GM19438 (cell line): ENCODE measurements at regions not wholly inside any gene's neighbourhood (a gene's known extent, or its start where the extent isn't known, plus 50 kb on each side); places are given as distances from the start of the nearest gene placed in this dataset.

Source experiments
- ATAC-seq: cut with Tn5 transposase; IDR thresholded peaks from one replicate; pipeline ENCODE4 v1.9.1; 2021; ENCODE audit warnings: low read depth; ENCODE audit not compliant: unreplicated experiment

DNA sequence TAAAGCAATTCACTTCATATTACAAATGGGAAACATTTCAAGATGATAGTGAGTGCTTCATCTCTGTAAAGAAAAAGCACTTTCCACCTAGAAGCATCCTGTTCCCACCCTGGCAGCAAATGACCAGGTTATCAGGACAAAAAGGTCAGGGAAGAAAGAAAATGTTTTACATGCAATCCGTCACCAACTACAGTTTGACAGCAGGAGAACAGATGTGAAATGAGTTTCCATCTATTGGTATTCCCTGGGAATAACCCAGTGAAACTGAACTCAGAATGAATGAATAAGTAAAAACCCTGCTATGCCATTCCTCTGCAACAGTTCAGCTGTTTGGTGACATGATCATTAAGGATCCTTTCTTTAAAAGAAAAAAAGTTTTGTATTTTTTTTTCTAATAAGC is 67.6 kb downstream of the HTR1A start:
- no peak for ATAC-seq

DNA sequence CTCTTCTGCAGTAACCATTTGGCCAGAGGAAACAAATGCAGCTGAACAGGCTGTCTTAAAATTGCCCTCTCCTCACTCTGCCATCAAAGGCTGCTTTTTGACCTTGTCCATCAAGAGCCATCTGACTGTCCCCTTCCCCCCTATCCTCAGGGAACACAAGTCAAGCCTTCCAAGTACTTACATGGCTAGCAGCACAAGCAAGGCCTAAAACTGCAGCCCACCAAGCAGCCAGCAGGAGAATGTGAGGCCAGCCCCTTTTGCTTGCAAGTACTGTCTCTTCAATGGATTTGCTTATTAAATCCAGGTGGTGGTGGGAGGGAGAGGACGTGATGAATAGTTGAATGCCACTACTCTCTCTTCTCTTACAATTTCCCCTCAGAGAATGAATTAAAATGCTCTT is 83.5 kb downstream of the HTR1A start:
- no peak for ATAC-seq

DNA sequence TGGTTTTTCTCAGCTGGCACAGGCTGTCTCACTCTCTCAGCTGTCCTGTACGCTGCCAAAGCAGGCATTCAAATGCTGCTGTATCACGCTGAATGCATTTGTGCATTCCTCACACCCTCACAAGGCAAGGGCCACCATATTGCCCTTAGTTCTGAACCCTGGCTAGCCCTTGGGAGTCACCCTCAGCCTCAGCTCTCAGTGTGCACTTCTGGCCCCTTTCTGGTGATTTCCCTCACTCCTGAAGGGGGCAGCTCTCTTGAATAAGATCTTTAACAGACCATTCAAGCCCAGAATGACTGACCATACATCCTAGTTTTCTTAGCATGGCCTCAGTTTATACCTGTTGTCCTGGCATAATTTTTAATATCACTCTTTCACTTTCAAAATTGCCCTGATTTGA is 84.3 kb downstream of the HTR1A start:
- ATAC-seq = no peak

DNA sequence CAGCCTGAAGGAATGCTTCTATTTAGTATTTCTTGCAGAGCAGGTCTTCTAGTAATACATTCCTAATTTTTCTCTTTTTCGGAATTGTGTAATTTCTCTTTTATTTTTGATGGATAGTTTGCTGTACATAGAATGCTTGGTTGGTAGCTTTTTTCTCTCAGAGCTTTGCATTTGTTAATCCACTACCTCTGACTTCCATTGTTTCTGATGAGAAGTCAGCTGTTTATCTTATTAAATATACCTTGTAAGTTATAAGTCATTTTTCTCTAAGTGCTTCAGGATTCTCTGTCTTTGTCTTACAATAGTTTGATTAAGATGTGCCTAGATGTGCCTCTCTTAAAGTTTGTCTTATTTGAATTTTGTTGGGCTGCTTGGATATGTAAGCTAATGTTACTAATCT is 101.9 kb downstream of the HTR1A start:
- no peak for ATAC-seq

DNA sequence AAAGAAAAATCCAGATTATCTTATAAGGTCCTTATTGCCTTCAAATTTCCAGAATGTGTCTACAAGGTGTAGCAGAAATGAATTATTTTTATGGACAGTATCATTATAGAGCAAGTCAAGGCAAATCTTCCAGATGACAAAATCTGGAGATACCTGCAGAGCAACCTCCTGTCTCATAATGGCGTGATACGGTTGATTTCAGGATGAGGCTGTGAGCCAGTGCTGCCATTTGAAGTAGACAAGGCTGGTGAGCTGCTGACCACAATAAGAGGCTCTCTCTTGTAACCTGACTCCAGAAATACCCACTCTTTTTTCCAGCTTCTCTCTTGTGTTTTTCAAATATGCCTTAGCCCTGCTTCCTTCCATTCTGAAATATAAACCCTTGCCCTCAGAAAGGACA is 108.2 kb downstream of the HTR1A start:
- no peak for ATAC-seq

DNA sequence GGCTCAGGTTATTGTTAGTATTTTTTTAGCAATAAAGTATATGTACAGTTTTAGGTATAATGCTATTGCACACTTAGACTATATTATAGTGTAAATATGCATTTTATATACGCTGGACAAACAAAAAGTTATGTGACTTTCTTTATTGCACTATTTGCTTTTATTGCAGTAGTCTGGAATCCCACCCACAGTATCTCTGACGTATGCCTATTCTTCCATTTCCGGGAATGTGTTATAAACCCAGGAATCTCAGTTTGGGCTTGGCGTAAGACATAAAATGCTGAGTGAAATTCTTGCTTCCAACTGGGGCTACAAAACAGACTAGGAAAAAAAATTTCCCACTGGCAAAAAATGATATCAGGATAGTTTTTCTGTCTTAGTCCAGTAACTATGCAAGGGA is 119.1 kb downstream of the HTR1A start:
- no peak for ATAC-seq

DNA sequence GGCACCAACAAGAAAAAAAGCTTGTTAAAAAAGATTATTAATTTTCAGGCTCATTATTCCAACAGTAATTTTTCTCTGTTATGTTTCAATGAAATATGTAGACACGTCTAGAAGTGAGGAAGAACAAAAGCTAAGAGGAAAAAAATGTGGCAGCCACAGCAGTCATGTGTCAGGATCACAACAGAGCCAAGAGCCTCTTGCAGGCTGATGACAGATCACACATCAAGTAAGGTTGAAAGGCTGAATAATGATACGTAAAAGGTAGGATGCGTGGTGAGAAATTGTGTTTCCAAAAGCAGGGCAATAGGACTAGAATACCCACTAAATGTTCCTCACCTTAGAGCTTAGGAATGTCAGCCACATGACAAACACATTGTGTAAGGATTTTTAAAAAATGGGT is 124.8 kb downstream of the HTR1A start:
- no peak for ATAC-seq

DNA sequence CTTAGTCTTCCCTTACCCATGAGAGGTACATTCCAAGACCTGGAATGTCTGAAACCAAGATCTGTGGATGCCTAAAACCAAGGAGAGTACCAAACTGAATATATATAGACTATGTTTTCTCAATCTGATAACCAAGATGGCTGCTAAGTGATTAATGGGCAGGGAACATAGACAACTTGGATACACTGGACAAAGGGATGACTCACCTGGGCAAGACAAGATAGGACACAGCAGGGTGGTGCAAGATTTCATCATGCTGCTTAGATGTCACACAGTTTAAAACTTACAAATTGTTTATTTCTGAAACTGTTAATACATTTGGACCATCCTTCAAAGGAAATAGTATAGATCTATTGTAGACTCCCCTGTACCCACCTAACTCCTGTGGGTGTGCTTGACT is 130.9 kb downstream of the HTR1A start:
- no peak for ATAC-seq

DNA sequence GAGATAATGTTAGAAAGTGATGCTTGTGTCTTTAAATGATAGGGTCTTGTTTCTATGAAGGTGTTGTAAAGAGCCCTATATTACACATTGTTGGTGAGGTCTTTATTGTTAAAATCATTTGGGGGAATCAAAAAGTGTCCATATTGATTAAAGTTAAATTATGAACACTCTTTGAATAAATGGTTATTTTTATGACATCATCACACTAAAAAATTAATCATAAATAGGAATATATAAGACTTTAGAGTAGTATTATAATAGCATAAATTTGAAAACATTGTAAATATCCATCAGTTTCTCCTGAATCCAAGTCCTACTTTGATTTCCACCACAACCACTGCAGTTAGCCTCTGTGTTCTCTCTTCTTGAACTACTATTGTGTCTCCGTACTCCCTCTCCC is 136.3 kb downstream of the HTR1A start:
- no peak for ATAC-seq

DNA sequence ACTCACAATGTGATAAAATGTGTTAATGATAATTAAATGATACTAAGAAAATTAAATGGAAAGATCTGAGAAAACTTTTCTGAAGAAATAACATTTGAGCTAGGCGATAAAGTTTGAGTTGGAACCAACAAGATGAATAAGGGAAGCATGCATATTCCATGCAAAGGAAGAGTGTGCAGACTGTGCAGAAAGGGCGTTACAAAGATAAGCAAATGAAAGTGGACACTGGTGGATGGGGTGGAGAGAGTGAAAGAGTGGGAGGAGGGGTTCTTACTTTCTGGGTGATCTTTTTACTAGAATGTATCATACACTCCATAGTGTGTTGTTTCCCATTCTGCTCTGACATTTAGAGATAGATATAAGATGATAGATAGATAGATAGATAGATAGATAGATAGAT is 138.7 kb downstream of the HTR1A start:
- ATAC-seq = no peak

DNA sequence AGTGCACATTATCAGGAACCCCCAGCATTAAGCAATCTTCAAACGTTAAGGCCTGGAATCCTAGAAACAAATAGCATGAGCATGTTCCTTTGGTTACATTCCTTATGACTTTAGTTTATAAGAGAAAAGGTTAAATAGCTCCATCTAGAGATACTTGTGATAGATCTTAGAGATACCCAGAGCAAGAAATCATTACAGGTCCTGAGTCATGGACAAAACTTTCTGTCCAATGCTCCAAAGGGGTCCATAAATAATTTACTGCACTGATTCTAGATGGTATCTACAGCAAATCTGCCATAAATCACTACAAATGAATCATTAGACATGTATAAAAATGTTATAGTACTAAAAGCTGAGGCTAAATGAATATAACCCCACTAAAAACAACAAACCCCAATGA is 139.6 kb downstream of the HTR1A start:
- ATAC-seq = no peak

DNA sequence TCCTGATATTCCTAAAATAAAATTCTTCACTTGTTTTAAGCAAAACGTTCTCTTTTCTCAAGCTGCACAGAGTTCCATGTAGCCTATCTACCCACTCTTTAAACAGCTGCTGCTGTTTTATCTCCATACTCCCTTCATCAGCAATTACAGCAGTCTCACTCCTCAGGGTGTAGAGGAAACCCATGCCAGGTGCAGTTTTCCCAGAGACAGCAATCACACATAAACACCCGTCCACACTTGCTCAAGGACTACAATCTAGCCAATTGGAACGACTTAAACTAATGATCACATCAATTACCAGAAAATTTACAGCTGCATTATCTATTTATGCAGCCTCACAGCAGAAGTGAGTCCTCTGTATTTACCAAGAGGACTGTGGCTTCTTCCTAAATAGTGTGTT is 141.7 kb downstream of the HTR1A start:
- no peak for ATAC-seq

DNA sequence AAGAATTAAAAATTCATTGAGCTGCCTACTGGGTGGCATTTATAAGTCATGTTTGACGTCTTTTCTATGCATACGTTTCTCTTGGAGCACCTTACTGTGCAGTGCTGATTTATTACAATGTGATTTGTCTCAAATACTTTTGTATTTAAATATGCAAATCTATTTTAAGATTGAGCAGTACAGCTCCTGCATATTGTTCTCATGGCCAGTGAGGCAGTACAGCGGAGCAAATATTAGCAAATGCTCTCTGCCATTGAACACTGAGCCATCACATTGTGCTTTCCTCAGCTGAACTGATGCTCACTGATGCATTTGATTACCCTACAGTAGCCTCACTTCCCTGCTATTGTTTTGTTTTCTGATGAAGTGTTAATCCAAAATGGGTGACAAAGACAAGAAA is 149.6 kb downstream of the HTR1A start:
- ATAC-seq = no peak

DNA sequence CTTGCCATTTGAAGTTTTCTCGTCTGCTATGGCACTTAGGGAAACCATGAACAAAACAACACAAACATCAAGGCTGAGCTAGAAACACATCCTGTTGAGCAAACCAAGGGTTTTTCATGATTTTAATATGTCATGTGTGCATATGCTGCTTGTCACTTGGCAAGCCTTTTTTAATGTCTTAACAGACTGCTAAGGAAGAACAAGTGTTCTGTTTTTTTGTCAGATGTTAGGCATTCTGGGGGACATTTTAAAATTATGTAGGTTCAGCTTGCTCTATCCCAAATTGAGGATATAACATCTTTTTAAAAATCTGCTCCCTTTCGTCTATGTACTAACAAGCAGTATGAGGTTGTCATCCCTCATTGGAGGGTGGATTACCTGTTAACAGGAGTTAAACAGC is 150.3 kb downstream of the HTR1A start:
- no peak for ATAC-seq

DNA sequence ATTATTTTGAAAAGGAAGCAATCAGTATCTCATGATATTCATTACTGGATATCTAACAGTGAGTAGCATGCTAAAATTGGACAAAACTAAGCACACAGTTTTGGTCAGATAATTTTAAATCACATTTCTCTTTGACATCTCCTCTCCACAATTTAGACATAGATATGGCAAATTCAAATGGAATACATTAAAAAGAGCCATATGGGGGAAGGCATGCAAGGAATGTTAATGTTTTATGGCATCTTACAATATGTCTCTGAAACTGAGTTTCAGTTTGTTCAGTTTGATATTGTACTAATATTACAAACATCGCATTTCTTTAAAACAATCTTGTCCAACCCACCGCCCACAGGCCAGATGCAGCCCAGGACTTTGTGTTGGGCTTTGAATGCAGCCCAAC is 151.0 kb downstream of the HTR1A start:
- ATAC-seq = no peak

DNA sequence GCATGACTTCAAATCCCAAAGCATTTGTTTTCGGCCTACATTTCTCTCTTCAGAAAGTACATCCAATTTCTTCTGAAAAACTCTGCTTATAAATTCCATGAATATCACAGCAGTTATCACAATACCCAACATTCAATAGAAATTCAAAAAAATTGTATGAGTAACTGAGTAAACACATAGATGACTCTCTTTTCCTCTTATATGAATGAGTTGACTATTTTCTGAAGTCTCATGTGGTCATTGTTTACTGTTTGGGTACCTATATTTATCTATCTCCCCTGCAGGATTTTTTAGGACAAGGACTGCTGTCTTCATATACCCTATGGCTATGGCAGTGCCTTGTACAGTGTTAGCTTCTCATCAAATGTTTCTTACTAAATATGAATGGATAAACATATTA is 157.1 kb downstream of the HTR1A start:
- ATAC-seq = no peak

DNA sequence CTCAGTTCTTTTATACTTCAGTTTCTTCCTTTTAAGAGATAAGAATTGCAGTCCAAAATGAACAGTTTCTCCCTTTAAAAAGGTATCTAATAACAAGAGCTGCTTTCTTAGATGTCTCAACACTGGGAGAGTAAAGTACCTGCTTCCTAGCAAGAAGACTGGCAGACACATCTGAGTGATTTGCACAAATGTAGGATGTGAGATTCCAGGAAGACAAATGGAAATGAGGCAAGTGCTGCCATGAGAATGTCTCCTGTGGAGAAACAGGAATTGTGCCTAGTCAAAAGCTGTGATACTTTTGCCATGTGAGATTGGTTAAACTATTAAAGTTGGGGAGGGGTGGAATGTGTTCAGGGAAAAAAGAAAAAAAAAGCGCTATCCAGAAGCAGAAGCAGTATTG is 159.1 kb downstream of the HTR1A start:
- no peak for ATAC-seq

DNA sequence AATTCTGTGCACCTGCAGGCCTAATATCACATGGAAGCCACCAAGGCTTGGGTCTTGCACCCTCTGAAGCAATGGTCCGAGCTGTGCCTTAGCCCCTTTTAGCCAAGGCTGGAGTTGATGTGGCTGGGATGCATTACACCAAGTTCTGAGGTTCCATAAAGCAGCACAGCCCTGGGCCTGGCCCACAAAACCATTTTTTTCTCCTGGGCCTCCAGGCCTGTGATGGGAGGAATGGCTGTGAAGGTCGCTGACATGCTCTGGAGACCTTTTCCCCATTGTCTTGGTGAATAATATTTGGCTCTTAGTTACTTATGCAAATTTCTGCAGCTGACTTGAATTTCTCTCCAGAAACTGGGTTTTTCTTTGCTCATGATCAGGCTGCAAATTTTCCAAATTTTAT is 167.3 kb downstream of the HTR1A start:
- no peak for ATAC-seq

DNA sequence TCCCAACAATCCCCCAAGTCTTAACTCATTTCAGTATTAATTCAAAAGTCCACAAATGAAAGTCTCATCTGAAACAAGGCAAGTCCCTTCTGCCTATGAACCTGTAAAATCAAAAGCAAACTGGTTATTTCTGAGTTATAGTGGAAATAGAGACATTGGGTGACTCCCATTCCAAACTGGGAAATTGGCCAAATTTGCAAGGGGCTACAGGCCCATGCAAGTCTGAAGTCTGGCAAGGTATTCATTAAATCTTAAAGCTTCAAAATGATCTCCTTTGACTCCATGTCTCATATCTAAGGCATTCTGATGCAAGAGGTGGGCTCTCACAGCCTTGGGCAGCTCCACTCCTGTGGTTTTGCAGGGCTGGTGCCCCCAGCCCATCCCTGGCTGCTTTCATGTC is 167.9 kb downstream of the HTR1A start:
- ATAC-seq = no peak

DNA sequence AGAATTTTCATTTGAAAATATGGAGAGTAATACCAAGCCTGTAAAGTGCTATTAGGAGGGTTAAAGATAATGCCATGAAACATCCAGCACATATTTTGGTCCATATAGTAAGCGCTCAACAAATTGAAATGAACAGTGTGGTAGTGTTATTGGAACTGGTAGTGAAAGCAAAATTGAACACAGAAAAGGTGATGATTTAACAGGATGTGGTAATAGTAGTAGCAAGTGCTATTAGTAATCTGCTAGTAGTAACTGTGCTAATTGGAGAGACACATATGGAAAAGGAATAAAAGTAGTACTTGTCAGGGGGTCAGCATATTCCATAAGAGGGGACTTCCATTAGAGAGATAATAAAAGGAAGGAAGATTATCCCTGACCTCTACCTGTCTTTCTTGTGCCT is 187.3 kb downstream of the HTR1A start:
- ATAC-seq = no peak

DNA sequence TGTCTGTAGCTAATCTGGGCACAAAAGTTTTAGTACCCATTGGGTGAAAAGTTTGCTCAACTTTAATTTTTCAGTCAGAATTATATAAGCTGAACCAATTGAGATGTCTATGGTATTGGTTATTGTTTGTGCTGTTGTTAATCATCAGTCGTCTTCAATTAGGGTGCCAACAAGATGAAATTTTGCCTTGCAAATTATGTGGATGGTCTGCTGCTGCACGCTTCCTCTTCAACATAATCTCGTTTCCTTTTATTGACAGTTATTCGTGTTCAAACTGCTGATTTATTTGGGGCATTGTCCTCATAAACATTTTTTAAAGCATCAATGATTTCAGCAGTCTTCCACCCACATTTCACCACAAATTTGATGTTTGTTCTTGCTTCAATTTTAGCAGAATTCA is 194.0 kb downstream of the HTR1A start:
- ATAC-seq = no peak

DNA sequence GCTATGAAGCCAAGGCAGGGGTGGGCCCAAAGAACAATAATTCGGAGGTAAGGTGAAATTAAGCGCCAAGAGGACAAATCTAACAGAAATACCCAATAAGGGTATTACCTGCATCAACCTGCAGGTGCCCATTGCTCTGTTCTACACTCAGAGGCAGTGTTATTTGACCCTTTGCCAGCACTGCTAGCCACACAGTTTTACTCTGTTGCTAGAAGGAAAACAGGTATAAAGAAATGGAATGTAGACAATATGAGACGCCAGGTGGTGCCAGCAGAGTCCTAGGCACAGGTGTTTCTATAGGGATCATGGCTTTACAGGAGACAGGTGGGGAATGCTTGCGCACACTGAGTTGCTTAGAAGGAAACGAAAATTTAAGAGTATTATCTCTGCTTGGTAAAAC is 201.3 kb downstream of the HTR1A start:
- ATAC-seq = no peak

DNA sequence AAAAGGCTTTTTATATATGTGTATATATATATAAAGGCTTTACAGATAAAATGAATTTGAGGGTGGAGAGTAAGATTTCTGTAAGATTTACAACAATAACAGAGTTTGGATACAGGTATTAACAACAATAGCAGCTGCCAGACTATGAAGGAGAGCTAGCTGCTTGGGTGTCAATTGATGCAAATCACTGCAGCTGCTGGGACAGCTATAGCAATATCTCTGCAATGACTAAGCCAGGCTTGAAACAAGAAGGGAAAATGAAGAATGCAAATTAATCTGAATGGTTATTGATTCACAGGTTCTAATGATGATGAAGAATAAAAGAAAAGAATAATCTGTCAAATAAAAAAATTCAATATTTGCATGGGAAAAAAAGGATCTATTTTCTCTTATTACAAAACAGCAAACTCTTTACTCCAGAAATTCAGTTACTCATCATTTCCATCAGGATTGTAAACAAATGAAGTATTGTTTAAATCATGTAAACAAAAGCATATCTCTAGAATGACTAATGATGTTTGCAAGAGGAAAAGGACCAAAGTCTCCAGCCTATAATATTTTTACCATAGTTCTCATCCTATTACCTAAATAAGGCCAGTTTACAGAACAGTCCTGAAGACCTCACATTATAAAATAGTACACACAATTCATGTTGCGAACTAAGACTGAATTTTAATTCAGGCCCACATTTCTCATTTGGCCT is 219.0 kb downstream of the HTR1A start:
- ATAC-seq = no peak
